Endothelial cell of umbilical vein (primary cell): ENCODE measurements at regions not wholly inside any gene's neighbourhood (a gene's known extent, or its start where the extent isn't known, plus 50 kb on each side); places are given as distances from the start of the nearest gene placed in this dataset.

Source experiments
- BruUV-seq: library from RNA; stranded (reverse); fragments of 400-500 nt; replicated peaks from 2 replicates; lab custom pipeline; 2021; lab: Mats Ljungman, UMichigan
- CTCF ChIA-PET: fragments of 300-600, 350-600 bp; sonication (Branson Sonifier 250); formaldehyde crosslinking; loops from one replicate; lab custom pipeline; 2021; ENCODE audit warnings: antibody characterized with exemption, inconsistent platforms; lab: Charles Lee
- POLR2A ChIA-PET: fragments of 300-600, 350-600 bp; sonication (Branson Sonifier 250); formaldehyde crosslinking; loops from one replicate; lab custom pipeline; 2021; ENCODE audit warnings: antibody characterized with exemption, inconsistent platforms; lab: Charles Lee
- DNase-seq: peaks from one replicate; pipeline ENCODE4 v3.0.0-alpha.2; 2011; ENCODE audit warnings: low read depth, low spot score
- FAIRE-seq: peaks from 2 replicates; lab custom pipeline; 2011; peaks lifted over from hg19 to GRCh38; lab: Jason Lieb, UNC
- H2AFZ ChIP-seq: 2 replicates; pipeline ENCODE4 v1.6.0; 2012; ENCODE audit warnings: low read depth, low read length, control low read depth, inconsistent platforms
- H3K27ac ChIP-seq: 2 replicates; pipeline ENCODE4 v1.5.1; 2011; ENCODE audit warnings: low read depth, mild to moderate bottlenecking, control low read depth, low read length, moderate library complexity; ENCODE audit not compliant: insufficient read depth
- H3K27me3 ChIP-seq, 2 experiments: 2 replicates each; pipeline versions ENCODE4 v1.6.0 to v1.6.1; 2011; ENCODE audit warnings: low read length in 2 of 2, mixed read lengths in 1 of 2; ENCODE audit not compliant: control insufficient read depth in 2 of 2, insufficient read depth in 2 of 2
- H3K36me3 ChIP-seq, 2 experiments: 2 replicates in 1 of 2; 3 replicates in 1 of 2; pipeline ENCODE4 v1.5.1; 2011; ENCODE audit warnings: low read length in 2 of 2, mild to moderate bottlenecking in 1 of 2, moderate library complexity in 1 of 2; ENCODE audit not compliant: control insufficient read depth in 2 of 2, insufficient read depth in 2 of 2; ENCODE audit errors: extremely low read depth in 1 of 2
- H3K4me1 ChIP-seq: 3 replicates; pipeline ENCODE4 v1.5.1; 2011; ENCODE audit warnings: mild to moderate bottlenecking, low read length; ENCODE audit not compliant: control insufficient read depth, insufficient read depth; ENCODE audit errors: extremely low read depth
- H3K4me2 ChIP-seq: 2 replicates; pipeline ENCODE4 v1.6.1; 2011; ENCODE audit warnings: low read length, control low read depth, mixed read lengths; ENCODE audit not compliant: insufficient read depth
- H3K4me3 ChIP-seq, 3 experiments: fragments of 200-600 bp in 1 of 3; sonication (generic), shearing (Covaris generic) in 1 of 3; replicated peaks in 1 of 3; 2 replicates each; pipeline ENCODE4 v1.5.1; 2011 to 2016; ENCODE audit warnings: control low read depth in 3 of 3, low read length in 3 of 3, mild to moderate bottlenecking in 2 of 3, inconsistent platforms in 1 of 3, low read depth in 1 of 3, moderate library complexity in 1 of 3; ENCODE audit not compliant: insufficient read depth in 1 of 3
- H3K79me2 ChIP-seq: 2 replicates; pipeline ENCODE4 v1.6.0; 2012; ENCODE audit warnings: low read length, inconsistent platforms; ENCODE audit not compliant: control insufficient read depth, insufficient read depth
- H3K9ac ChIP-seq: replicated peaks from 2 replicates; pipeline ENCODE3; 2011; ENCODE audit warnings: low read length, control low read depth; ENCODE audit not compliant: insufficient read depth; ENCODE audit errors: extremely low read depth
- H3K9me1 ChIP-seq: replicated peaks from 3 replicates; pipeline ENCODE4 v1.6.0; 2011; ENCODE audit warnings: mild to moderate bottlenecking, low read length; ENCODE audit not compliant: control insufficient read depth, insufficient read depth; ENCODE audit errors: extremely low read depth
- H3K9me3 ChIP-seq: replicated peaks from 2 replicates; pipeline ENCODE4 v1.5.1; 2012; ENCODE audit warnings: low read length, inconsistent platforms; ENCODE audit not compliant: control insufficient read depth, insufficient read depth
- H4K20me1 ChIP-seq: replicated peaks from 2 replicates; pipeline ENCODE3; 2011; ENCODE audit warnings: mild to moderate bottlenecking, low read length; ENCODE audit not compliant: control insufficient read depth, insufficient read depth; ENCODE audit errors: extremely low read depth
- CTCF ChIP-seq, 2 donors: IDR thresholded peaks; 1 replicate in 1 of 2; 2 replicates in 1 of 2; pipeline ENCODE4 v1.5.1; 2011; ENCODE audit warnings: low read length in 2 of 2, mild to moderate bottlenecking in 2 of 2, moderate library complexity in 2 of 2, control low read depth in 1 of 2, inconsistent platforms in 1 of 2, low read depth in 1 of 2; ENCODE audit not compliant: insufficient read depth in 1 of 2; ENCODE audit errors: extremely low read depth in 1 of 2
- EZH2 ChIP-seq: IDR thresholded peaks from 2 replicates; pipeline ENCODE4 v1.6.1; 2012; ENCODE audit warnings: borderline replicate concordance, low read depth, mild to moderate bottlenecking, moderate library complexity, low read length, inconsistent platforms; ENCODE audit not compliant: severe bottlenecking
- FOS ChIP-seq: IDR thresholded peaks from 2 replicates; pipeline ENCODE4 v1.6.1; 2011; ENCODE audit warnings: mild to moderate bottlenecking, low read length, moderate library complexity, borderline replicate concordance; ENCODE audit not compliant: insufficient read depth
- GATA2 ChIP-seq: IDR thresholded peaks from 2 replicates; pipeline ENCODE4 v1.7.0; 2011; ENCODE audit warnings: low read depth, mild to moderate bottlenecking, moderate library complexity, mixed read lengths, low read length; ENCODE audit not compliant: insufficient read length, insufficient read depth
- JUN ChIP-seq: IDR thresholded peaks from 2 replicates; pipeline ENCODE4 v1.6.1; 2011; ENCODE audit warnings: borderline replicate concordance, low read depth; ENCODE audit not compliant: insufficient read length, insufficient read depth
- MAX ChIP-seq: IDR thresholded peaks from 2 replicates; pipeline ENCODE4 v1.6.1; 2011; ENCODE audit not compliant: insufficient read depth, insufficient read length
- MYC ChIP-seq: IDR thresholded peaks from one replicate; pipeline ENCODE4 v1.6.1; 2011; ENCODE audit warnings: mild to moderate bottlenecking, low read depth, low read length
- POLR2A ChIP-seq: IDR thresholded peaks from 2 replicates; pipeline ENCODE4 v1.6.1; 2012; ENCODE audit warnings: low read depth, mild to moderate bottlenecking, control low read depth, low read length
- POLR2AphosphoS5 ChIP-seq: IDR thresholded peaks from 2 replicates; pipeline ENCODE4 v1.6.1; 2012; ENCODE audit warnings: low read depth, mild to moderate bottlenecking, control low read depth, low read length, moderate library complexity; ENCODE audit not compliant: insufficient read depth
- dilution Hi-C: fragments of 300-500 bp; cut with MboI; formaldehyde crosslinking; loops from one replicate; pipeline ENCODE4 v1.15.0; 2019; ENCODE audit warnings: low sequenced_read_pairs; ENCODE audit not compliant: extremely low pct_ligation_motif_present
- intact Hi-C: fragments of 100-400 bp; cut with micrococcal nuclease; formaldehyde crosslinking; loops from one replicate; pipeline ENCODE4 v1.10.0; 2022

GRCh38 chr2:104344306-104344705 is 509.6 kb upstream of the POU3F3 start:
- Histone ChIP-seq H3K36me3 (no peaks in the 10 kb centered on the region), H3K4me3 (no peak overlapping the region), H3K9me1 (no peaks in the 10 kb centered on the region), H3K9ac (no peak overlapping the region), H3K9me3 (peaks cover 4% of the 10 kb centered on the region), H4K20me1 (no peaks in the 10 kb centered on the region), H3K4me2 (no peak overlapping the region), H3K4me1 (no peaks in the 10 kb centered on the region), H3K27ac (no peak overlapping the region), H3K79me2 (no peaks in the 10 kb centered on the region), H2AFZ (no peak overlapping the region), H3K27me3 (no peaks in the 10 kb centered on the region)
- POLR2A ChIA-PET = no interaction called here
- DNase-seq (no peak), FAIRE-seq (no peak)
- dilution Hi-C loops = no loop called here
- BruUV-seq = no TSS peak
- no peak for TF ChIP-seq MAX
- no peak for TF ChIP-seq JUN
- no peak for TF ChIP-seq MYC
- TF ChIP-seq EZH2 = no peak
- no peak for TF ChIP-seq CTCF (IDR thresholded peaks at IDR 0.05; ENCODE audit: extremely low read depth in 1 of 2, insufficient read depth in 1 of 2, low read depth in 1 of 2, low read length in 2 of 2)
- no peak for TF ChIP-seq GATA2
- no peak for TF ChIP-seq FOS
- TF ChIP-seq POLR2AphosphoS5 = no peak
- TF ChIP-seq POLR2A = no peak
- intact Hi-C loops = no loop called here
- CTCF ChIA-PET = no interaction called here
